GM18517 (cell line): ENCODE measurements at regions not wholly inside any gene's neighbourhood (a gene's known extent, or its start where the extent isn't known, plus 50 kb on each side); places are given as distances from the start of the nearest gene placed in this dataset.

ENCODE experiments used
- ATAC-seq: cut with Tn5 transposase; IDR thresholded peaks from one replicate; pipeline ENCODE4 v1.9.1; 2021; ENCODE audit warnings: mild to moderate bottlenecking, moderate library complexity; ENCODE audit not compliant: unreplicated experiment

- ATAC-seq, result no peak
Observed at GRCh38 chr13:75919660-75920199, 283.6 kb downstream of the LMO7 start.

DNA sequence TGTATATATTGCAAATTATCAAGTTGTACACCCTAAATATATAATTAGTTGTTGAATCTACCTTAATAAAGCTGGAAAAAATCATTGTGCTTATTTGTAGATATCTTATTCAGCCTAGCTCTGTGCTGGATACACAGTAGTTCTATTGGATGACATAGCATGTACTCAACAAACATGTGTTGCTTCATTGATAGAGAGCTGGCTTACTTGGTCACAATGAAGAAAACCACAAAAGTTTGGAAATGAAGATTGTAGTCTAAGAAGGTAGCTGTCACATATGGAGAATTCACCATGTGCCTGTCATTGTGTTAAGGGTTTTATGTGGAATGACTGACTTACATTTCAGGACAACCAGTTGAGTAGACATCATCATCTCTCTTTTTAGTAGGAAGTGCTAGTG, 278.9 kb downstream of the LMO7 start:
- ATAC-seq, result no peak

DNA sequence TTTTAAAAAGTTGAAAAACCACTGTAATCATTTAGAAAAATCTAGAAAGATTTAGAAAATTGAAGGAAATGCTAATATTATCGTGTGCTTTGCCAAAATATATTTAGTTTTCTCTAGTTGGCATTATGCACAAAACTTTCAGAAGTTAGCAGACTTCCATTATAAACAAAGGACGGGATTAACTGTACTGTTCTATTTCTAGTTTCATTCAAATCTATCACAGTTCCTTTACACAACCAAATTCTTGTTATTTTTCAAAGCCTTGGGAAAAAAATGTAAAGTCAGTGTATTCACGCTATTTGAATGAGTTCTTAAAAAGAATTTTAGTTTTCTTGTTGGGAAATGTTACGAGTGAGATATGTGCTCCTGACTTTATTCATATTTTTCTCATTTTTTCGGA, 277.8 kb downstream of the LMO7 start:
- ATAC-seq, result no peak

- no peak for ATAC-seq
Observed at GRCh38 chr13:75910591-75910990, 274.5 kb downstream of the LMO7 start.
